ENCODE measurements at regions not wholly inside any gene's neighbourhood (a gene's known extent, or its start where the extent isn't known, plus 50 kb on each side); places are given as distances from the start of the nearest gene placed in this dataset.

- Histone ChIP-seq H3K4me1 (no peaks in the 10 kb centered on the region), H3K4me3 (no peak overlapping the region), H3K36me3 (no peaks in the 10 kb centered on the region), H3K27ac (no peak overlapping the region), H3K27me3 (ENCODE audit: low read depth) (no peaks in the 10 kb centered on the region), H3K9me3 (no peaks in the 10 kb centered on the region)
- DNase-seq (no peak), ATAC-seq (no peak)
- no peak for TF ChIP-seq CTCF (IDR thresholded peaks at IDR 0.05)
- intact Hi-C loops (cut with DNase I) = no loop called here
Measured at GRCh38 chr2:13533524-13533922, 816.8 kb downstream of the TRIB2 start.

- ATAC-seq (no peak), DNase-seq (no peak)
- Histone ChIP-seq H3K36me3 (no peaks in the 10 kb centered on the region), H3K4me3 (no peak overlapping the region), H3K9me3 (no peaks in the 10 kb centered on the region), H3K27ac (no peak overlapping the region), H3K27me3 (ENCODE audit: low read depth) (no peaks in the 10 kb centered on the region), H3K4me1 (no peaks in the 10 kb centered on the region)
- intact Hi-C loops (cut with DNase I) = no loop called here
- TF ChIP-seq CTCF (IDR thresholded peaks at IDR 0.05) = no peak
Measured at GRCh38 chr2:13536941-13537340, 820.2 kb downstream of the TRIB2 start.

GRCh38 chr2:13537771-13538349 is 821.1 kb downstream of the TRIB2 start:
- DNase-seq = no peak
- H3K4me1 ChIP-seq = no peaks in the 10 kb centered on the region
- no peak for TF ChIP-seq CTCF (IDR thresholded peaks at IDR 0.05)

GRCh38 chr2:13539296-13539695 is 822.6 kb downstream of the TRIB2 start:
- intact Hi-C loops (cut with DNase I) = no loop called here
- no peaks in the 10 kb centered on the region for H3K9me3 ChIP-seq
- DNase-seq (no peak), ATAC-seq (no peak)
- H3K4me1 ChIP-seq = no peaks in the 10 kb centered on the region
- H3K36me3 ChIP-seq = no peaks in the 10 kb centered on the region
- H3K27ac ChIP-seq = no peak overlapping the region
- H3K4me3 ChIP-seq = no peak overlapping the region
- H3K27me3 ChIP-seq (ENCODE audit: low read depth) = no peaks in the 10 kb centered on the region
- no peak for TF ChIP-seq CTCF (IDR thresholded peaks at IDR 0.05)

More at GRCh38 chr2:13537771-13538349, 821.1 kb downstream of the TRIB2 start:
- H3K36me3 ChIP-seq = no peaks in the 10 kb centered on the region
- no peak overlapping the region for H3K4me3 ChIP-seq
- no peaks in the 10 kb centered on the region for H3K9me3 ChIP-seq
- intact Hi-C loops (cut with DNase I) = no loop called here
- no peak overlapping the region for H3K27ac ChIP-seq
- ATAC-seq = no peak
- no peaks in the 10 kb centered on the region for H3K27me3 ChIP-seq (ENCODE audit: low read depth)

GRCh38 chr2:13542061-13542460 is 825.3 kb downstream of the TRIB2 start:
- H3K36me3 ChIP-seq = no peaks in the 10 kb centered on the region
- intact Hi-C loops (cut with DNase I) = no loop called here

More at GRCh38 chr2:13542061-13542460, 825.3 kb downstream of the TRIB2 start:
- no peaks in the 10 kb centered on the region for H3K9me3 ChIP-seq
- H3K4me1 ChIP-seq = no peaks in the 10 kb centered on the region
- TF ChIP-seq CTCF (IDR thresholded peaks at IDR 0.05) = no peak
- no peak for DNase-seq
- no peaks in the 10 kb centered on the region for H3K27me3 ChIP-seq (ENCODE audit: low read depth)
- H3K4me3 ChIP-seq = no peak overlapping the region
- no peak overlapping the region for H3K27ac ChIP-seq
- ATAC-seq = no peak

Measured in lower lobe of right lung (tissue), 2 donors.